K562 (cell line): ENCODE measurements at regions not wholly inside any gene's neighbourhood (a gene's known extent, or its start where the extent isn't known, plus 50 kb on each side); places are given as distances from the start of the nearest gene placed in this dataset.

ENCODE experiments used
- ATAC-seq: fragments of 200-7000 bp; cut with Tn5 transposase; 3 replicates; pipeline ENCODE4 v1.9.1; 2020; ENCODE audit warnings: moderate library complexity
- BruUV-seq: library from RNA; stranded (reverse); fragments of 400-500 nt; replicated peaks from 2 replicates; lab custom pipeline; 2021; lab: Mats Ljungman, UMichigan
- CTCF ChIA-PET: fragments of 300-600 bp; formaldehyde crosslinking; extraction: SDS; loops from one replicate; lab custom pipeline; 2021; ENCODE audit warnings: low intra/inter-chr PET ratio; lab: Yijun Ruan, JAX
- POLR2A ChIA-PET: fragments of 300-600, 350-650 bp; sonication (Branson Sonifier 250); formaldehyde crosslinking; extraction: SDS; loops from one replicate; lab custom pipeline; 2021; ENCODE audit warnings: antibody characterized with exemption, inconsistent platforms; lab: Yijun Ruan, JAX
- DNase-seq, 4 experiments: peaks; one replicate each; pipeline versions ENCODE4 v3.0.0 to v3.0.0-alpha.2; 2011 to 2018; ENCODE audit warnings: low spot score in 3 of 4, mixed read lengths in 3 of 4; ENCODE audit errors: extremely low read depth in 1 of 4
- FAIRE-seq: peaks from 2 replicates; lab custom pipeline; 2011; peaks lifted over from hg19 to GRCh38; lab: Jason Lieb, UNC
- H2AFZ ChIP-seq: 2 replicates; pipeline ENCODE4 v1.6.0; 2011; ENCODE audit warnings: low read depth, low read length, control low read depth, inconsistent platforms
- H3K27ac ChIP-seq: fragments of 200-600 bp; 3 replicates; pipeline ENCODE4 v1.8.0; 2011; ENCODE audit warnings: low read depth, mild to moderate bottlenecking, control low read depth, inconsistent platforms, low read length, moderate library complexity, mixed read lengths; ENCODE audit errors: extremely low read depth
- H3K27me3 ChIP-seq, 2 experiments: fragments of 300-600 bp in 1 of 2; 2 replicates in 1 of 2; 3 replicates in 1 of 2; pipeline versions ENCODE4 v1.6.0 to v1.8.0; 2011; ENCODE audit warnings: inconsistent platforms in 2 of 2, low read length in 2 of 2, mild to moderate bottlenecking in 1 of 2, mixed read lengths in 1 of 2, moderate library complexity in 1 of 2; ENCODE audit not compliant: control insufficient read depth in 2 of 2, insufficient read depth in 2 of 2
- H3K36me3 ChIP-seq: fragments of 300-600 bp; 3 replicates; pipeline ENCODE4 v1.8.0; 2011; ENCODE audit warnings: mild to moderate bottlenecking, low read length, inconsistent platforms; ENCODE audit not compliant: control insufficient read depth, insufficient read depth
- H3K4me1 ChIP-seq, 2 experiments: fragments of 200-600 bp in 1 of 2; replicated peaks in 1 of 2; 2 replicates in 1 of 2; 3 replicates in 1 of 2; pipeline versions ENCODE4 v1.5.1 to v1.8.0; 2011; ENCODE audit warnings: inconsistent platforms in 2 of 2, low read length in 2 of 2, mild to moderate bottlenecking in 1 of 2, mixed read lengths in 1 of 2, moderate library complexity in 1 of 2; ENCODE audit not compliant: control insufficient read depth in 2 of 2, insufficient read depth in 2 of 2
- H3K4me2 ChIP-seq: 2 replicates; pipeline ENCODE4 v1.6.1; 2011; ENCODE audit warnings: low read length, control low read depth, inconsistent platforms, mixed read lengths; ENCODE audit not compliant: insufficient read depth
- H3K4me3 ChIP-seq: fragments of 200-600 bp; sonication (generic), shearing (Covaris generic); 2 replicates; pipeline ENCODE4 v1.5.1; 2016; ENCODE audit warnings: control low read depth, inconsistent platforms
- H3K79me2 ChIP-seq: fragments of 200-600 bp; 3 replicates; pipeline ENCODE4 v1.8.0; 2011; ENCODE audit warnings: low read length, inconsistent platforms; ENCODE audit not compliant: control insufficient read depth, insufficient read depth
- H3K9ac ChIP-seq, 2 experiments: 2 replicates each; pipeline versions ENCODE4 v1.6.0 to v1.6.1; 2011; ENCODE audit warnings: low read depth in 2 of 2, low read length in 2 of 2, control low read depth in 1 of 2, inconsistent platforms in 1 of 2, mild to moderate bottlenecking in 1 of 2, mixed read lengths in 1 of 2; ENCODE audit not compliant: insufficient read depth in 1 of 2
- H3K9me1 ChIP-seq: one replicate; pipeline ENCODE4 v1.6.0; 2011; ENCODE audit warnings: inconsistent platforms, mild to moderate bottlenecking, low read length, moderate library complexity; ENCODE audit not compliant: control insufficient read depth, insufficient read depth
- H3K9me3 ChIP-seq: replicated peaks from 2 replicates; pipeline ENCODE4 v1.5.1; 2011; ENCODE audit warnings: low read depth, low read length, inconsistent platforms; ENCODE audit not compliant: control insufficient read depth, insufficient read depth
- H4K20me1 ChIP-seq: replicated peaks from 2 replicates; pipeline ENCODE4 v1.6.1; 2011; ENCODE audit warnings: low read length, inconsistent platforms, mixed read lengths; ENCODE audit not compliant: control insufficient read depth, insufficient read depth
- ASH1L ChIP-seq: fragments of 450-650 bp; IDR thresholded peaks from 2 replicates; pipeline ENCODE4 v1.6.1; 2018; ENCODE audit warnings: borderline replicate concordance, mild to moderate bottlenecking, low read depth; ENCODE audit not compliant: partially characterized antibody
- ATF1 ChIP-seq, 2 experiments: fragments of 450-650 bp in 1 of 2; IDR thresholded peaks; 2 replicates each; pipeline ENCODE4 v1.6.1; 2016; ENCODE audit warnings: missing compliant biosample characterization in 1 of 2, missing genetic modification characterization in 1 of 2
- FOXK2 ChIP-seq, 2 experiments: fragments of 450-650 bp; IDR thresholded peaks in 1 of 2; conservative IDR thresholded peaks in 1 of 2; 2 replicates each; pipeline ENCODE4 v1.6.1; 2016; ENCODE audit warnings: low read depth in 2 of 2, mild to moderate bottlenecking in 1 of 2
- KLF6 ChIP-seq: fragments of 250-450 bp; sonication (Bioruptor Pico); IDR thresholded peaks from 2 replicates; pipeline ENCODE4 v1.4.0; 2020; ENCODE audit warnings: mild to moderate bottlenecking, moderate library complexity, borderline replicate concordance
- MCM2 ChIP-seq: fragments of 450-650 bp; IDR thresholded peaks from 2 replicates; pipeline ENCODE4 v1.6.1; 2017; ENCODE audit warnings: low read depth, mild to moderate bottlenecking
- MED1 ChIP-seq: sonication (generic); formaldehyde crosslinking; IDR thresholded peaks from 2 replicates; pipeline ENCODE4 v1.8.1; 2023; ENCODE audit warnings: missing genetic modification reagents, borderline replicate concordance
- NFE2 ChIP-seq: IDR thresholded peaks from 2 replicates; pipeline ENCODE4 v1.6.1; 2014; ENCODE audit warnings: antibody characterized with exemption, low read depth
- NR2F6 ChIP-seq: fragments of 450-650 bp; formaldehyde crosslinking; IDR thresholded peaks from 2 replicates; pipeline ENCODE4 v1.4.0; 2020; ENCODE audit warnings: mild to moderate bottlenecking
- RBM14 ChIP-seq: fragments of 200-400 bp; formaldehyde crosslinking; IDR thresholded peaks from 2 replicates; pipeline ENCODE4 v1.6.1; 2018; ENCODE audit warnings: low read depth, mild to moderate bottlenecking, low read length, moderate library complexity, borderline replicate concordance; ENCODE audit not compliant: insufficient read depth
- TEAD2 ChIP-seq: fragments of 450-650 bp; IDR thresholded peaks from 2 replicates; pipeline ENCODE4 v1.6.1; 2016; ENCODE audit warnings: missing genetic modification characterization, control low read depth, missing compliant biosample characterization
- ZBED1 ChIP-seq: IDR thresholded peaks from 2 replicates; pipeline ENCODE4 v1.6.1; 2014
- ZFX ChIP-seq: sonication (generic); formaldehyde crosslinking; IDR thresholded peaks from 2 replicates; pipeline ENCODE4 v1.8.0; 2022; ENCODE audit warnings: mild to moderate bottlenecking, missing genetic modification reagents, moderate library complexity
- WGBS: fragments of 100-300 bp; shearing (Covaris generic); methylation state at CpG from one replicate; pipeline ENCODE4 v1.1.6; 2016; ENCODE audit warnings: low coverage, mixed read lengths; ENCODE audit not compliant: insufficient coverage; ENCODE audit errors: missing lambda C conversion rate; 5-methylcytosine and 5-hydroxymethylcytosine counted together
- in situ Hi-C: fragments of 300-500 bp; cut with MboI; formaldehyde crosslinking; loops from 4 replicates; pipeline ENCODE4 v1.15.0; 2018; ENCODE audit warnings: inconsistent platforms, mixed read lengths
- intact Hi-C: fragments of 100-400 bp; cut with micrococcal nuclease; formaldehyde crosslinking; loops from 2 replicates; pipeline ENCODE4 v1.14.2; 2022
- TF ChIP-seq, protein P1 (sequence below): fragments of 250-450 bp; sonication (Bioruptor Pico); IDR thresholded peaks from 2 replicates; pipeline ENCODE4 v1.5.0; 2020; ENCODE audit warnings: mild to moderate bottlenecking
- TF ChIP-seq, protein P2 (sequence below): fragments of 450-650 bp; IDR thresholded peaks from 2 replicates; pipeline ENCODE4 v1.6.1; 2016; ENCODE audit warnings: mild to moderate bottlenecking
- TF ChIP-seq, protein P3 (sequence below): sonication (generic); formaldehyde crosslinking; IDR thresholded peaks from 2 replicates; pipeline ENCODE4 v1.5.0; 2020; ENCODE audit warnings: missing genetic modification reagents
- TF ChIP-seq, protein P4 (sequence below): sonication (generic); formaldehyde crosslinking; IDR thresholded peaks from 2 replicates; pipeline ENCODE4 v1.8.0; 2022; ENCODE audit warnings: mild to moderate bottlenecking, missing genetic modification reagents
- TF ChIP-seq, protein P5 (sequence below): fragments of 450-650 bp; IDR thresholded peaks from 2 replicates; pipeline ENCODE4 v1.7.0; 2016; ENCODE audit warnings: borderline replicate concordance

DNA sequence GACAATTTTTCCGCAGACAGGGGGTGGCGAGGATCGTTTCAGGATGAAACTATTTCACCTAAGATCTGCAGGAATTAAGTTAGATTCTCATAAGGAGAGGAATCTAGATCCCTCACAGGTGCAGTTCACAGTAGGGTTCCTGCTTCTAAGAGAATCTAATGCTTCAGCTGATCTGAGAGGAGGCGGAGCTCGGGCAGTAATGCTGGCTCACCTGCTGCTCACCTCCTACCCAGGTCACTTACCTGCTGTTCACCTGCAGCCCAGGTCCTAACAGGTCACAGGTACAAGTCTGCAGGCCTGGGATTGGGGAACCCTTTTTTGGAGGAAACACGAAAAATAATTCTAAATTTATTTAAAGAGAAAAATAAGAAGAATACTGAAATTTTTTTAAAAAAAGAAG lies 406.8 kb downstream of the MCTP2 start:
- no TSS peak for BruUV-seq
- no peak for ATAC-seq
- POLR2A ChIA-PET = no interaction called here
- Histone ChIP-seq H3K79me2 (no peaks in the 10 kb centered on the region), H3K27me3 (no peaks in the 10 kb centered on the region), H3K9me1 (no peaks in the 10 kb centered on the region), H3K9ac (no peak overlapping the region), H3K27ac (no peak overlapping the region), H3K4me1 (no peaks in the 10 kb centered on the region), H3K4me2 (no peak overlapping the region), H4K20me1 (no peaks in the 10 kb centered on the region), H3K36me3 (no peaks in the 10 kb centered on the region), H2AFZ (no peak overlapping the region), H3K9me3 (no peaks in the 10 kb centered on the region), H3K4me3 (no peak overlapping the region)
- WGBS = 0% methylated on average over 6 of the region's 6 CpGs
- no peak for FAIRE-seq
- CTCF ChIA-PET = no interaction called here
- intact Hi-C loops (no loop called here), in situ Hi-C loops (no loop called here)
- DNase-seq = no peak
- no peak for TF ChIP-seq RBM14
- no peak for TF ChIP-seq NFE2
- TF ChIP-seq TEAD2 = no peak
- TF ChIP-seq MCM2 = no peak
- TF ChIP-seq, protein P1, sequence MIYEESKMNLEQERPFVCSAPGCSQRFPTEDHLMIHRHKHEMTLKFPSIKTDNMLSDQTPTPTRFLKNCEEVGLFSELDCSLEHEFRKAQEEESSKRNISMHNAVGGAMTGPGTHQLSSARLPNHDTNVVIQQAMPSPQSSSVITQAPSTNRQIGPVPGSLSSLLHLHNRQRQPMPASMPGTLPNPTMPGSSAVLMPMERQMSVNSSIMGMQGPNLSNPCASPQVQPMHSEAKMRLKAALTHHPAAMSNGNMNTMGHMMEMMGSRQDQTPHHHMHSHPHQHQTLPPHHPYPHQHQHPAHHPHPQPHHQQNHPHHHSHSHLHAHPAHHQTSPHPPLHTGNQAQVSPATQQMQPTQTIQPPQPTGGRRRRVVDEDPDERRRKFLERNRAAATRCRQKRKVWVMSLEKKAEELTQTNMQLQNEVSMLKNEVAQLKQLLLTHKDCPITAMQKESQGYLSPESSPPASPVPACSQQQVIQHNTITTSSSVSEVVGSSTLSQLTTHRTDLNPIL = no peak
- TF ChIP-seq ZFX (CRISPR knock-in tag) = no peak
- TF ChIP-seq, protein P2, sequence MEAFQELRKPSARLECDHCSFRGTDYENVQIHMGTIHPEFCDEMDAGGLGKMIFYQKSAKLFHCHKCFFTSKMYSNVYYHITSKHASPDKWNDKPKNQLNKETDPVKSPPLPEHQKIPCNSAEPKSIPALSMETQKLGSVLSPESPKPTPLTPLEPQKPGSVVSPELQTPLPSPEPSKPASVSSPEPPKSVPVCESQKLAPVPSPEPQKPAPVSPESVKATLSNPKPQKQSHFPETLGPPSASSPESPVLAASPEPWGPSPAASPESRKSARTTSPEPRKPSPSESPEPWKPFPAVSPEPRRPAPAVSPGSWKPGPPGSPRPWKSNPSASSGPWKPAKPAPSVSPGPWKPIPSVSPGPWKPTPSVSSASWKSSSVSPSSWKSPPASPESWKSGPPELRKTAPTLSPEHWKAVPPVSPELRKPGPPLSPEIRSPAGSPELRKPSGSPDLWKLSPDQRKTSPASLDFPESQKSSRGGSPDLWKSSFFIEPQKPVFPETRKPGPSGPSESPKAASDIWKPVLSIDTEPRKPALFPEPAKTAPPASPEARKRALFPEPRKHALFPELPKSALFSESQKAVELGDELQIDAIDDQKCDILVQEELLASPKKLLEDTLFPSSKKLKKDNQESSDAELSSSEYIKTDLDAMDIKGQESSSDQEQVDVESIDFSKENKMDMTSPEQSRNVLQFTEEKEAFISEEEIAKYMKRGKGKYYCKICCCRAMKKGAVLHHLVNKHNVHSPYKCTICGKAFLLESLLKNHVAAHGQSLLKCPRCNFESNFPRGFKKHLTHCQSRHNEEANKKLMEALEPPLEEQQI = no peak
- TF ChIP-seq, protein P3, sequence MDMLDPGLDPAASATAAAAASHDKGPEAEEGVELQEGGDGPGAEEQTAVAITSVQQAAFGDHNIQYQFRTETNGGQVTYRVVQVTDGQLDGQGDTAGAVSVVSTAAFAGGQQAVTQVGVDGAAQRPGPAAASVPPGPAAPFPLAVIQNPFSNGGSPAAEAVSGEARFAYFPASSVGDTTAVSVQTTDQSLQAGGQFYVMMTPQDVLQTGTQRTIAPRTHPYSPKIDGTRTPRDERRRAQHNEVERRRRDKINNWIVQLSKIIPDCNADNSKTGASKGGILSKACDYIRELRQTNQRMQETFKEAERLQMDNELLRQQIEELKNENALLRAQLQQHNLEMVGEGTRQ (CRISPR knock-in tag) = no peak
- no peak for TF ChIP-seq KLF6 (CRISPR knock-in tag)
- no peak for TF ChIP-seq ZBED1
- TF ChIP-seq ATF1 (CRISPR knock-in tag; IDR thresholded peaks at IDR 0.05) = no peak
- TF ChIP-seq ATF1 (tag; IDR thresholded peaks at IDR 0.05) = no peak
- TF ChIP-seq, protein P4, sequence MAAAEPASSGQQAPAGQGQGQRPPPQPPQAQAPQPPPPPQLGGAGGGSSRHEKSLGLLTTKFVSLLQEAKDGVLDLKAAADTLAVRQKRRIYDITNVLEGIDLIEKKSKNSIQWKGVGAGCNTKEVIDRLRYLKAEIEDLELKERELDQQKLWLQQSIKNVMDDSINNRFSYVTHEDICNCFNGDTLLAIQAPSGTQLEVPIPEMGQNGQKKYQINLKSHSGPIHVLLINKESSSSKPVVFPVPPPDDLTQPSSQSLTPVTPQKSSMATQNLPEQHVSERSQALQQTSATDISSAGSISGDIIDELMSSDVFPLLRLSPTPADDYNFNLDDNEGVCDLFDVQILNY (CRISPR knock-in tag) = no peak
- TF ChIP-seq, protein P5, sequence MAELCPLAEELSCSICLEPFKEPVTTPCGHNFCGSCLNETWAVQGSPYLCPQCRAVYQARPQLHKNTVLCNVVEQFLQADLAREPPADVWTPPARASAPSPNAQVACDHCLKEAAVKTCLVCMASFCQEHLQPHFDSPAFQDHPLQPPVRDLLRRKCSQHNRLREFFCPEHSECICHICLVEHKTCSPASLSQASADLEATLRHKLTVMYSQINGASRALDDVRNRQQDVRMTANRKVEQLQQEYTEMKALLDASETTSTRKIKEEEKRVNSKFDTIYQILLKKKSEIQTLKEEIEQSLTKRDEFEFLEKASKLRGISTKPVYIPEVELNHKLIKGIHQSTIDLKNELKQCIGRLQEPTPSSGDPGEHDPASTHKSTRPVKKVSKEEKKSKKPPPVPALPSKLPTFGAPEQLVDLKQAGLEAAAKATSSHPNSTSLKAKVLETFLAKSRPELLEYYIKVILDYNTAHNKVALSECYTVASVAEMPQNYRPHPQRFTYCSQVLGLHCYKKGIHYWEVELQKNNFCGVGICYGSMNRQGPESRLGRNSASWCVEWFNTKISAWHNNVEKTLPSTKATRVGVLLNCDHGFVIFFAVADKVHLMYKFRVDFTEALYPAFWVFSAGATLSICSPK = no peak
- no peak for TF ChIP-seq MED1
- TF ChIP-seq ASH1L = no peak
- no peak for TF ChIP-seq NR2F6 (CRISPR knock-in tag)
- no peak for TF ChIP-seq FOXK2 (conservative IDR thresholded peaks at IDR 0.05 in 1 of 2, IDR thresholded peaks at IDR 0.05 in 1 of 2; ENCODE audit: low read depth in 2 of 2)
